HFF-Myc (cell line): ENCODE measurements at regions not wholly inside any gene's neighbourhood (a gene's known extent, or its start where the extent isn't known, plus 50 kb on each side); places are given as distances from the start of the nearest gene placed in this dataset.

ENCODE experiments used
- DNase-seq: peaks from one replicate; pipeline ENCODE4 v3.0.0-alpha.2; 2011; ENCODE audit warnings: low read depth; ENCODE audit errors: extremely low read depth
- H3K4me3 ChIP-seq: replicated peaks from 2 replicates; pipeline ENCODE4 v1.5.1; 2011; ENCODE audit warnings: low read depth, mild to moderate bottlenecking, control low read depth, low read length
- CTCF ChIP-seq: IDR thresholded peaks from 2 replicates; pipeline ENCODE4 v1.5.1; 2012; ENCODE audit warnings: mild to moderate bottlenecking, low read depth, low read length, control low read depth; ENCODE audit errors: missing control alignments

GRCh38 chr2:14944562-14945346, 312.2 kb downstream of the LRATD1 start:
- no peak for DNase-seq
- TF ChIP-seq CTCF: peak; percentile 11
- no peak overlapping the region for H3K4me3 ChIP-seq

GRCh38 chr2:14951569-14952285, 319.2 kb downstream of the LRATD1 start:
- no peak for TF ChIP-seq CTCF
- no peak overlapping the region for H3K4me3 ChIP-seq
- no peak for DNase-seq

GRCh38 chr2:14952400-14952963, 320.0 kb downstream of the LRATD1 start:
- TF ChIP-seq CTCF: no peak
- no peak for DNase-seq
- H3K4me3 ChIP-seq: no peak overlapping the region

GRCh38 chr2:14960686-14961324, 328.3 kb downstream of the LRATD1 start:
- no peak for TF ChIP-seq CTCF
- no peak for DNase-seq
- H3K4me3 ChIP-seq: no peak overlapping the region

GRCh38 chr2:14967729-14968128, 335.2 kb downstream of the LRATD1 start:
- H3K4me3 ChIP-seq: no peak overlapping the region
- DNase-seq: no peak
- TF ChIP-seq CTCF: no peak

- TF ChIP-seq CTCF: no peak
Observed at GRCh38 chr2:14975381-14975780, 342.9 kb downstream of the LRATD1 start.

More at GRCh38 chr2:14975381-14975780, 342.9 kb downstream of the LRATD1 start:
- no peak for DNase-seq
- no peak overlapping the region for H3K4me3 ChIP-seq
